Ovary (tissue), 3 donors: ENCODE measurements at regions not wholly inside any gene's neighbourhood (a gene's known extent, or its start where the extent isn't known, plus 50 kb on each side); places are given as distances from the start of the nearest gene placed in this dataset.

Experiments
- CTCF ChIP-seq, 3 donors: fragments of 450-650 bp in 2 of 3; fragments of 200-600 bp in 1 of 3; IDR thresholded peaks; one replicate each; pipeline versions ENCODE4 v1.5.1 to v1.8.0; 2016 to 2022; ENCODE audit warnings: antibody characterized with exemption in 3 of 3, mild to moderate bottlenecking in 1 of 3
- EP300 ChIP-seq: sonication (generic); formaldehyde crosslinking; IDR thresholded peaks from one replicate; pipeline ENCODE4 v1.6.1; 2017; ENCODE audit warnings: antibody characterized with exemption
- donor health status: DM: no; HTN: no; CAD: no.

DNA sequence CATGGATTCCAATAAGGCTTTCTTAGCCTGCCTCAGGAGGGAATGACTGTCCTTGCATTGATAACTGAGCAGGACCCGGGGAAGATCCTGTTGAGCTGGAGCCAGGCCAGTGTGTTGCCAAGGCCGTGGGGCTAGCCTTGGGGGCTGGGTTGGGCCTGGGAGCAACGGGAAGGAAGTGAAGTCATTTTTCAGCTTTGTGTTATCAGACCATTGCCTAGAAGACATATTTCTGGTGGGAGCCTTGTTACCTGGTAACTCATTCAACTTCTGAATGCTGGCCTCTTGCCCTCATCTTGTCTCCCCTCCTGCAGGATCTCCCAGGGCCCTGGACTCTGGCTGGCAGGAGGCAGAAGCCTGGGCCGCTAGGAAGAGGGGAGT lies 92.7 kb upstream of the MGAT5 start:
- TF ChIP-seq EP300 (no peak), CTCF (IDR thresholded peaks at IDR 0.05) (no peak)
